ENCODE measurements at regions not wholly inside any gene's neighbourhood (a gene's known extent, or its start where the extent isn't known, plus 50 kb on each side); places are given as distances from the start of the nearest gene placed in this dataset.

DNA sequence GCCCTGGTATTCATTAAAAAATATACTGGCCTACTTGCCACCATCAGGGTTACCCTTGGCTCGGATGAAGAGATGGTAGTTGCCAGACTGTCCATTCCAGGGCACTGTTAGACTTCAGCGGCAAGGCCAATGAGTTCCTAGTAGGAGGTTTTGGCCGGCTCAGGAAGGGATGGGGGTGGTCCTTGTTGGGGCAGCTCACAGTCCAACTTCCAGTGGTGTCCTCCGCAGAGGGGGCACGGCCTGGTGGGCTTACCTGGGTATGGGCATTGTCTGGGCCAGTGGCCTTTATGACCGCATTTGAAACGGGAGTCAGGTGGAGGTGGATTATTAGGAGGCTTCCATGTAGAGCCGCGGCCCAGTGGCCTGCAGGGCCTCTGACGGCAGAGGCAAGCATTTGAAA, 139.1 kb upstream of the ETV3 start (continued):
- TF ChIP-seq, protein P1, sequence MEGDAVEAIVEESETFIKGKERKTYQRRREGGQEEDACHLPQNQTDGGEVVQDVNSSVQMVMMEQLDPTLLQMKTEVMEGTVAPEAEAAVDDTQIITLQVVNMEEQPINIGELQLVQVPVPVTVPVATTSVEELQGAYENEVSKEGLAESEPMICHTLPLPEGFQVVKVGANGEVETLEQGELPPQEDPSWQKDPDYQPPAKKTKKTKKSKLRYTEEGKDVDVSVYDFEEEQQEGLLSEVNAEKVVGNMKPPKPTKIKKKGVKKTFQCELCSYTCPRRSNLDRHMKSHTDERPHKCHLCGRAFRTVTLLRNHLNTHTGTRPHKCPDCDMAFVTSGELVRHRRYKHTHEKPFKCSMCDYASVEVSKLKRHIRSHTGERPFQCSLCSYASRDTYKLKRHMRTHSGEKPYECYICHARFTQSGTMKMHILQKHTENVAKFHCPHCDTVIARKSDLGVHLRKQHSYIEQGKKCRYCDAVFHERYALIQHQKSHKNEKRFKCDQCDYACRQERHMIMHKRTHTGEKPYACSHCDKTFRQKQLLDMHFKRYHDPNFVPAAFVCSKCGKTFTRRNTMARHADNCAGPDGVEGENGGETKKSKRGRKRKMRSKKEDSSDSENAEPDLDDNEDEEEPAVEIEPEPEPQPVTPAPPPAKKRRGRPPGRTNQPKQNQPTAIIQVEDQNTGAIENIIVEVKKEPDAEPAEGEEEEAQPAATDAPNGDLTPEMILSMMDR (conservative IDR thresholded peaks at IDR 0.05; ENCODE audit: low read depth in 2 of 2) = no peak
- TF ChIP-seq ZNF331 (CRISPR knock-in tag; IDR thresholded peaks at IDR 0.05; ENCODE audit: low read depth) = no peak

DNA sequence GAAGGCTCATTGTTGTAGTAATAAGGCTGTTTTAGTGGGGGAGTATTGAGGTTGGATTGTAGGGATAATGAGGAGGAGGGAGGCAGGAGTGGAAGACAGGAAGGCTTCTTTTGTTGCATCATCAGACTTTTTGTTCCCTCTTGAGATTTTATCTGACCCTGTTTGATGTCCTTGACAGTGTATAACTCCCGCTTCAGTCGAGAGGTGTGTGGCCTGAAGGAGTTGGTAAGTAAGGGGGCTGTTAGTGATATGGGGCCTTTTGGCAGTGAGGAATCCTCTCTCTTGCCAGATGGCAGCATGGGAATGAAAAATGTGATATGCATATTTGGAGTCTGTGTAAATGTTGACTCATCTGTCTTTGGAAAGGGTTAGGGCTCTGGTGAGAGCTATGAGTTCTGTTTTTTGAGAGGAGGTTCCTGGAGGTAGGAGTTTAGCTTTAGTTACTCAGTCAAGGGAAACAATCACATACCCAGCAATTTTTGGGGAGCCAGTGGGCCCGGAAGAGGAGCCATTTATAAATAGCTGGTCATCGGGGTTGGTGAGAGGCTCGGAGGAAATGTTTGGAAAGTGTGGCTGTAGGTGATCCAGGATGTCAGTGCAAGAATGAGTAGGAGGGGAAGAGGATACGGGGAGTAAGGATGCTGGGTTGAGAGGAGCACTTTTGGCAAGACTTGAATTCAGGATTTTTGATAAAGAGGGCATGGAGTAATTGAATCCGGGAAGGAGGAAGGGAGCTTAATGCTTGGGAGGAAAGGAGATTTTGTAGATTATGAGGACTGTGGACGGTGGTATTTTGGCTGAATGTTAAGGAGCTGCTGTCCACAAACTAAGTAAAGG, 136.7 kb upstream of the ETV3 start:
- H3K4me2 ChIP-seq = peak overlapping the region; percentile 59
- DNase-seq (ENCODE audit: low spot score) (no peak), ATAC-seq (no peak)
- Mint-ChIP-seq H3K27me3 (ENCODE audit: insufficient read depth, low read depth, poor library complexity) (peaks cover 16% of the 10 kb centered on the region), H3K4me3 (no peak overlapping the region), H3K4me1 (peaks cover 4% of the 10 kb centered on the region), H3K36me3 (ENCODE audit: low read depth) (no peaks in the 10 kb centered on the region), H3K9me3 (no peaks in the 10 kb centered on the region), H3K27ac (no peak overlapping the region)
- no peak for TF ChIP-seq JUNB (IDR thresholded peaks at IDR 0.05; ENCODE audit: unreplicated experiment)
- TF ChIP-seq, protein P2, sequence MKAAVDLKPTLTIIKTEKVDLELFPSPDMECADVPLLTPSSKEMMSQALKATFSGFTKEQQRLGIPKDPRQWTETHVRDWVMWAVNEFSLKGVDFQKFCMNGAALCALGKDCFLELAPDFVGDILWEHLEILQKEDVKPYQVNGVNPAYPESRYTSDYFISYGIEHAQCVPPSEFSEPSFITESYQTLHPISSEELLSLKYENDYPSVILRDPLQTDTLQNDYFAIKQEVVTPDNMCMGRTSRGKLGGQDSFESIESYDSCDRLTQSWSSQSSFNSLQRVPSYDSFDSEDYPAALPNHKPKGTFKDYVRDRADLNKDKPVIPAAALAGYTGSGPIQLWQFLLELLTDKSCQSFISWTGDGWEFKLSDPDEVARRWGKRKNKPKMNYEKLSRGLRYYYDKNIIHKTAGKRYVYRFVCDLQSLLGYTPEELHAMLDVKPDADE (IDR thresholded peaks at IDR 0.05) = no peak
- no peaks in the 10 kb centered on the region for H3F3A ChIP-seq (replicated peaks; ENCODE audit: low read depth)
- no peaks in the 10 kb centered on the region for H3K9me2 ChIP-seq (ENCODE audit: insufficient read depth)
- no peak overlapping the region for H3K4me3 ChIP-seq
- no peaks in the 10 kb centered on the region for H3K36me3 ChIP-seq (ENCODE audit: insufficient read depth)
- H3K4me1 ChIP-seq (ENCODE audit: insufficient read depth) = peaks cover 36% of the 10 kb centered on the region
- H4K20me1 ChIP-seq (replicated peaks; ENCODE audit: insufficient read depth) = no peaks in the 10 kb centered on the region
- no peaks in the 10 kb centered on the region for H3K79me2 ChIP-seq (replicated peaks; ENCODE audit: insufficient read depth)
- 0 out of 2 replicates have a peak overlapping the region, but pooled peaks have one; percentile 52 for H2AFZ ChIP-seq
- peaks cover 45% of the 10 kb centered on the region for H3K27me3 ChIP-seq (ENCODE audit: insufficient read depth)
- no peak overlapping the region for H3K27ac ChIP-seq (ENCODE audit: low read depth)

DNA sequence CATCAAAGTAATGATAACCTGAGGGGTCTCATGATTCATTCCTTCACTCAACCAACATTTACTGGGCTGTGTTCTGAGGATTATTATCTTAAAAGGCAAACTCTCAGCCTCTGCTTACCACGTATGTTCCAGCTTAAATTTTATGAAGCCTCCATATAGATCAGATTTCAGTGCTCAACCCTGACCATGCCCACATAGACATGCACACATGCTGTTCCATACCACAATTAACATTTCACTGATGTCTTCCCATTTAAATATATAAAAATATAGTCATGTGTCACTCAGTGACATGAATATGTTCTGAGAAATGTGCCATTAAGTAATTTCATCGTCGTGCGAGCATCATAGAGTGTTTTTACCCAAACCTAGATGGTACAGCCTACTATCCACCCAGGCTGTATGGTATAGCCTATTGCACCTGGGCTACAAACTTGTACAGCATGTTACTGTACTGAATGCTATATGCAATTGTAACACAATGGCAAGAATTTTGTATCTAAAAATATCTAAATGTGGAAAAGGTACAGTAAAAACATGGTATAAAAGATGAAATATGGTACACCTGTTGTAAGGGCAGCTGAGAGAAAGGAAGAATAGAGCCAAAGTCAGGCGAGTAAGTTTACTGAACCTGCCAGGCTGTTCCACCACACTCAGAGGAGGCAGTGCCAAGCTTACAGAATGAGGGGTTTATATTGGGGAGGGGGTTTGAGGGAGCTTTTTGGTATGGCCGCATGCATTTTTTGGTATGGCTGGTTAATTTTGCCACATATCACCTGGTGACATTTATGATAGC, 134.7 kb upstream of the ETV3 start:
- peaks cover 22% of the 10 kb centered on the region for H3K27me3 Mint-ChIP-seq (ENCODE audit: insufficient read depth, low read depth, poor library complexity)
- Histone ChIP-seq H3K27ac (ENCODE audit: low read depth) (no peak overlapping the region), H3K4me2 (peak overlapping the region; percentile 59), H3K27me3 (ENCODE audit: insufficient read depth) (peaks cover 45% of the 10 kb centered on the region), H3K36me3 (ENCODE audit: insufficient read depth) (no peaks in the 10 kb centered on the region), H3K9me2 (ENCODE audit: insufficient read depth) (no peaks in the 10 kb centered on the region), H3K79me2 (replicated peaks; ENCODE audit: insufficient read depth) (no peaks in the 10 kb centered on the region), H2AFZ (no peak overlapping the region), H3F3A (replicated peaks; ENCODE audit: low read depth) (no peaks in the 10 kb centered on the region), H4K20me1 (replicated peaks; ENCODE audit: insufficient read depth) (no peaks in the 10 kb centered on the region), H3K4me3 (peak overlapping the region; percentile 45), H3K4me1 (ENCODE audit: insufficient read depth) (peaks cover 29% of the 10 kb centered on the region)
- no peaks in the 10 kb centered on the region for H3K9me3 Mint-ChIP-seq
- no peak overlapping the region for H3K27ac Mint-ChIP-seq
- DNase-seq (ENCODE audit: low spot score) (peak; percentile 4), ATAC-seq (peak; percentile 62)
- H3K4me1 Mint-ChIP-seq = no peaks in the 10 kb centered on the region
- no peak overlapping the region for H3K4me3 Mint-ChIP-seq
- no peaks in the 10 kb centered on the region for H3K36me3 Mint-ChIP-seq (ENCODE audit: low read depth)
- TF ChIP-seq, protein P3, sequence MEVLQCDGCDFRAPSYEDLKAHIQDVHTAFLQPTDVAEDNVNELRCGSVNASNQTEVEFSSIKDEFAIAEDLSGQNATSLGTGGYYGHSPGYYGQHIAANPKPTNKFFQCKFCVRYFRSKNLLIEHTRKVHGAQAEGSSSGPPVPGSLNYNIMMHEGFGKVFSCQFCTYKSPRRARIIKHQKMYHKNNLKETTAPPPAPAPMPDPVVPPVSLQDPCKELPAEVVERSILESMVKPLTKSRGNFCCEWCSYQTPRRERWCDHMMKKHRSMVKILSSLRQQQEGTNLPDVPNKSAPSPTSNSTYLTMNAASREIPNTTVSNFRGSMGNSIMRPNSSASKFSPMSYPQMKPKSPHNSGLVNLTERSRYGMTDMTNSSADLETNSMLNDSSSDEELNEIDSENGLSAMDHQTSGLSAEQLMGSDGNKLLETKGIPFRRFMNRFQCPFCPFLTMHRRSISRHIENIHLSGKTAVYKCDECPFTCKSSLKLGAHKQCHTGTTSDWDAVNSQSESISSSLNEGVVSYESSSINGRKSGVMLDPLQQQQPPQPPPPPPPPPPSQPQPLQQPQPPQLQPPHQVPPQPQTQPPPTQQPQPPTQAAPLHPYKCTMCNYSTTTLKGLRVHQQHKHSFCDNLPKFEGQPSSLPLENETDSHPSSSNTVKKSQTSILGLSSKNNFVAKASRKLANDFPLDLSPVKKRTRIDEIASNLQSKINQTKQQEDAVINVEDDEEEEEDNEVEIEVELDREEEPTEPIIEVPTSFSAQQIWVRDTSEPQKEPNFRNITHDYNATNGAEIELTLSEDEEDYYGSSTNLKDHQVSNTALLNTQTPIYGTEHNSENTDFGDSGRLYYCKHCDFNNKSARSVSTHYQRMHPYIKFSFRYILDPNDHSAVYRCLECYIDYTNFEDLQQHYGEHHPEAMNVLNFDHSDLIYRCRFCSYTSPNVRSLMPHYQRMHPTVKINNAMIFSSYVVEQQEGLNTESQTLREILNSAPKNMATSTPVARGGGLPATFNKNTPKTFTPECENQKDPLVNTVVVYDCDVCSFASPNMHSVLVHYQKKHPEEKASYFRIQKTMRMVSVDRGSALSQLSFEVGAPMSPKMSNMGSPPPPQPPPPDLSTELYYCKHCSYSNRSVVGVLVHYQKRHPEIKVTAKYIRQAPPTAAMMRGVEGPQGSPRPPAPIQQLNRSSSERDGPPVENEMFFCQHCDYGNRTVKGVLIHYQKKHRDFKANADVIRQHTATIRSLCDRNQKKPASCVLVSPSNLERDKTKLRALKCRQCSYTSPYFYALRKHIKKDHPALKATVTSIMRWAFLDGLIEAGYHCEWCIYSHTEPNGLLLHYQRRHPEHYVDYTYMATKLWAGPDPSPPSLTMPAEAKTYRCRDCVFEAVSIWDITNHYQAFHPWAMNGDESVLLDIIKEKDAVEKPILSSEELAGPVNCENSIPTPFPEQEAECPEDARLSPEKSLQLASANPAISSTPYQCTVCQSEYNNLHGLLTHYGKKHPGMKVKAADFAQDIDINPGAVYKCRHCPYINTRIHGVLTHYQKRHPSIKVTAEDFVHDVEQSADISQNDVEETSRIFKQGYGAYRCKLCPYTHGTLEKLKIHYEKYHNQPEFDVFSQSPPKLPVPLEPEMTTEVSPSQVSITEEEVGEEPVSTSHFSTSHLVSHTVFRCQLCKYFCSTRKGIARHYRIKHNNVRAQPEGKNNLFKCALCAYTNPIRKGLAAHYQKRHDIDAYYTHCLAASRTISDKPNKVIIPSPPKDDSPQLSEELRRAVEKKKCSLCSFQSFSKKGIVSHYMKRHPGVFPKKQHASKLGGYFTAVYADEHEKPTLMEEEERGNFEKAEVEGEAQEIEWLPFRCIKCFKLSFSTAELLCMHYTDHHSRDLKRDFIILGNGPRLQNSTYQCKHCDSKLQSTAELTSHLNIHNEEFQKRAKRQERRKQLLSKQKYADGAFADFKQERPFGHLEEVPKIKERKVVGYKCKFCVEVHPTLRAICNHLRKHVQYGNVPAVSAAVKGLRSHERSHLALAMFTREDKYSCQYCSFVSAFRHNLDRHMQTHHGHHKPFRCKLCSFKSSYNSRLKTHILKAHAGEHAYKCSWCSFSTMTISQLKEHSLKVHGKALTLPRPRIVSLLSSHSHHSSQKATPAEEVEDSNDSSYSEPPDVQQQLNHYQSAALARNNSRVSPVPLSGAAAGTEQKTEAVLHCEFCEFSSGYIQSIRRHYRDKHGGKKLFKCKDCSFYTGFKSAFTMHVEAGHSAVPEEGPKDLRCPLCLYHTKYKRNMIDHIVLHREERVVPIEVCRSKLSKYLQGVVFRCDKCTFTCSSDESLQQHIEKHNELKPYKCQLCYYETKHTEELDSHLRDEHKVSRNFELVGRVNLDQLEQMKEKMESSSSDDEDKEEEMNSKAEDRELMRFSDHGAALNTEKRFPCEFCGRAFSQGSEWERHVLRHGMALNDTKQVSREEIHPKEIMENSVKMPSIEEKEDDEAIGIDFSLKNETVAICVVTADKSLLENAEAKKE (CRISPR knock-in tag; IDR thresholded peaks at IDR 0.05) = no peak
- TF ChIP-seq, protein P2 (IDR thresholded peaks at IDR 0.05) = no peak
- TF ChIP-seq POLR2AphosphoS5 (IDR thresholded peaks at IDR 0.05; ENCODE audit: low read depth) (no peak), EZH2phosphoT487 (IDR thresholded peaks at IDR 0.05; ENCODE audit: unreplicated experiment) (no peak)
